Smooth muscle cell (in vitro differentiated cells): ENCODE measurements at regions not wholly inside any gene's neighbourhood (a gene's known extent, or its start where the extent isn't known, plus 50 kb on each side); places are given as distances from the start of the nearest gene placed in this dataset.
"Not testable (repeated sequence)": the region's sequence is repeated elsewhere in the genome, so short reads cannot be mapped to it uniquely, and the experiment has no call there.

Source experiments
- DNase-seq: peaks from one replicate; lab custom pipeline; 2025; ENCODE audit not compliant: unreplicated experiment; lab: John Stamatoyannopoulos, UW
- H2AFZ ChIP-seq: fragments of 200-600 bp; sonication (generic); 2 replicates; pipeline ENCODE4 v1.6.0; 2016; ENCODE audit warnings: antibody characterized with exemption, low read depth, mild to moderate bottlenecking
- H3F3A ChIP-seq: fragments of 200-600 bp; sonication (generic); 2 replicates; pipeline ENCODE4 v1.6.0; 2017; ENCODE audit warnings: antibody characterized with exemption, low read depth
- H3K27ac ChIP-seq: fragments of 200-600 bp; sonication (generic); 2 replicates; pipeline ENCODE4 v1.5.1; 2016; ENCODE audit warnings: low read depth, mild to moderate bottlenecking
- H3K27me3 ChIP-seq: fragments of 200-600 bp; sonication (generic); 2 replicates; pipeline ENCODE4 v1.6.1; 2016; ENCODE audit warnings: low read depth, mild to moderate bottlenecking
- H3K36me3 ChIP-seq: fragments of 200-600 bp; sonication (generic); 2 replicates; pipeline ENCODE4 v1.5.1; 2016; ENCODE audit warnings: low read depth
- H3K4me1 ChIP-seq: fragments of 200-600 bp; sonication (generic); 2 replicates; pipeline ENCODE4 v1.5.1; 2016; ENCODE audit warnings: low read depth
- H3K4me2 ChIP-seq: fragments of 200-600 bp; sonication (generic); 2 replicates; pipeline ENCODE4 v1.6.0; 2016; ENCODE audit warnings: mild to moderate bottlenecking
- H3K4me3 ChIP-seq: fragments of 200-600 bp; sonication (generic); 2 replicates; pipeline ENCODE4 v1.5.1; 2016; ENCODE audit warnings: mild to moderate bottlenecking
- H3K79me2 ChIP-seq: fragments of 200-600 bp; sonication (generic); 2 replicates; pipeline ENCODE4 v1.6.0; 2016; ENCODE audit warnings: low read depth, mild to moderate bottlenecking
- H3K9ac ChIP-seq: fragments of 200-600 bp; sonication (generic); 2 replicates; pipeline ENCODE4 v1.6.0; 2016; ENCODE audit warnings: low read depth
- H3K9me3 ChIP-seq: fragments of 200-600 bp; sonication (generic); replicated peaks from 2 replicates; pipeline ENCODE4 v1.5.1; 2016; ENCODE audit warnings: low read depth
- H4K20me1 ChIP-seq: fragments of 200-600 bp; sonication (generic); 2 replicates; pipeline ENCODE4 v1.6.0; 2016; ENCODE audit warnings: low read depth
- CTCF ChIP-seq: fragments of 200-600 bp; sonication (generic); IDR thresholded peaks from 2 replicates; pipeline ENCODE4 v1.5.1; 2017; ENCODE audit warnings: borderline replicate concordance, mild to moderate bottlenecking, antibody characterized with exemption; ENCODE audit not compliant: insufficient read depth, poor library complexity, severe bottlenecking
- WGBS: methylation state at CpG from one replicate; pipeline ENCODE4 v1.1.7; 2016; ENCODE audit warnings: low lambda C conversion rate; 5-methylcytosine and 5-hydroxymethylcytosine counted together

- Histone ChIP-seq H3K27ac (no peak overlapping the region), H3K9ac (no peak overlapping the region), H3K9me3 (no peaks in the 10 kb centered on the region), H3K4me2 (no peak overlapping the region), H3K27me3 (no peaks in the 10 kb centered on the region), H2AFZ (no peak overlapping the region), H3K4me1 (peaks cover 3% of the 10 kb centered on the region), H3K79me2 (no peaks in the 10 kb centered on the region), H4K20me1 (no peaks in the 10 kb centered on the region), H3F3A (no peaks in the 10 kb centered on the region), H3K36me3 (no peaks in the 10 kb centered on the region), H3K4me3 (no peak overlapping the region)
- no peak for TF ChIP-seq CTCF
- DNase-seq = no peak
- WGBS = 22% methylated on average over 3 of the region's 3 CpGs
These were observed 240.6 kb downstream of the BRINP2 start for GRCh38 chr1:177411381-177411780.

- no peak for TF ChIP-seq CTCF
These were observed 239.5 kb downstream of the BRINP2 start for GRCh38 chr1:177410179-177410766.

GRCh38 chr1:177406323-177406722, 235.6 kb downstream of the BRINP2 start:
- not testable (repeated sequence) for H3K9ac ChIP-seq, H3K9me3 ChIP-seq, H3K27ac ChIP-seq, H3F3A ChIP-seq, H3K4me3 ChIP-seq, H2AFZ ChIP-seq, DNase-seq, H3K4me2 ChIP-seq, H4K20me1 ChIP-seq, H3K36me3 ChIP-seq, H3K79me2 ChIP-seq, H3K4me1 ChIP-seq, H3K27me3 ChIP-seq
- WGBS = 78% methylated on average over 14 of the region's 14 CpGs

More at GRCh38 chr1:177410179-177410766, 239.5 kb downstream of the BRINP2 start:
- WGBS = 56% methylated on average over 5 of the region's 5 CpGs
- H4K20me1 ChIP-seq = no peaks in the 10 kb centered on the region
- no peaks in the 10 kb centered on the region for H3K36me3 ChIP-seq
- no peaks in the 10 kb centered on the region for H3F3A ChIP-seq
- H3K4me3 ChIP-seq = no peak overlapping the region
- H3K9ac ChIP-seq = no peak overlapping the region
- H2AFZ ChIP-seq = no peak overlapping the region
- no peaks in the 10 kb centered on the region for H3K9me3 ChIP-seq
- no peaks in the 10 kb centered on the region for H3K79me2 ChIP-seq
- DNase-seq = no peak
- no peaks in the 10 kb centered on the region for H3K27me3 ChIP-seq
- peaks cover 3% of the 10 kb centered on the region for H3K4me1 ChIP-seq
- no peak overlapping the region for H3K4me2 ChIP-seq
- H3K27ac ChIP-seq = no peak overlapping the region

GRCh38 chr1:177392336-177392735, 221.6 kb downstream of the BRINP2 start:
- H3K36me3 ChIP-seq = no peaks in the 10 kb centered on the region
- 75% methylated on average over 3 of the region's 3 CpGs for WGBS

More at GRCh38 chr1:177392336-177392735, 221.6 kb downstream of the BRINP2 start:
- H3K4me2 ChIP-seq = no peak overlapping the region
- no peak overlapping the region for H3K4me3 ChIP-seq
- H3K27ac ChIP-seq = no peak overlapping the region
- no peak for TF ChIP-seq CTCF
- H4K20me1 ChIP-seq = no peaks in the 10 kb centered on the region
- H2AFZ ChIP-seq = no peak overlapping the region
- no peaks in the 10 kb centered on the region for H3F3A ChIP-seq
- no peaks in the 10 kb centered on the region for H3K9me3 ChIP-seq
- H3K79me2 ChIP-seq = no peaks in the 10 kb centered on the region
- no peak for DNase-seq
- no peak overlapping the region for H3K9ac ChIP-seq
- no peaks in the 10 kb centered on the region for H3K27me3 ChIP-seq
- no peaks in the 10 kb centered on the region for H3K4me1 ChIP-seq
